Left lung (tissue), 4 donors: ENCODE measurements at regions not wholly inside any gene's neighbourhood (a gene's known extent, or its start where the extent isn't known, plus 50 kb on each side); places are given as distances from the start of the nearest gene placed in this dataset.

ENCODE experiments used
- ATAC-seq: fragments of 200-7000 bp; cut with Tn5 transposase; one replicate; pipeline ENCODE4 v1.9.1; 2020; ENCODE audit warnings: moderate library complexity
- DNase-seq, 4 donors: peaks; one replicate each; pipeline ENCODE4 v3.0.0-alpha.2; 2013 to 2020
- H3K27ac ChIP-seq, 2 donors: fragments of 200-600 bp; sonication (generic) in 1 of 2; one replicate each; pipeline versions ENCODE4 v1.5.0 to v1.8.0; 2020 to 2021
- H3K27me3 ChIP-seq, 2 donors: fragments of 200-600 bp; sonication (generic) in 1 of 2; one replicate each; pipeline versions ENCODE4 v1.5.0 to v1.8.0; 2020 to 2021
- H3K36me3 ChIP-seq, 2 donors: fragments of 200-600 bp; sonication (generic) in 1 of 2; one replicate each; pipeline versions ENCODE4 v1.5.0 to v1.8.0; 2020 to 2021
- H3K4me1 ChIP-seq, 2 donors: fragments of 200-600 bp; one replicate each; pipeline ENCODE4 v1.8.0; 2021
- H3K4me3 ChIP-seq, 2 donors: fragments of 200-600 bp; sonication (generic) in 1 of 2; one replicate each; pipeline versions ENCODE4 v1.5.0 to v1.8.0; 2020 to 2021; ENCODE audit warnings: mild to moderate bottlenecking in 1 of 2
- H3K9me3 ChIP-seq, 2 donors: fragments of 200-600 bp; sonication (generic) in 1 of 2; one replicate each; pipeline versions ENCODE4 v1.5.0 to v1.8.0; 2020 to 2021
- CTCF ChIP-seq, 2 donors: fragments of 200-600 bp; sonication (generic) in 1 of 2; IDR thresholded peaks; one replicate each; pipeline versions ENCODE4 v1.5.0 to v1.8.0; 2021; ENCODE audit warnings: antibody characterized with exemption in 2 of 2
- intact Hi-C, 2 donors: fragments of 100-400 bp; cut with DNase I; formaldehyde crosslinking; loops; one replicate each; pipeline versions ENCODE4 v1.11.2 to v1.14.2; 2022
- donor health status: DM: no; HTN: yes; CAD: no.
- donor health status: DM: no; HTN: no; CAD: no.

DNA sequence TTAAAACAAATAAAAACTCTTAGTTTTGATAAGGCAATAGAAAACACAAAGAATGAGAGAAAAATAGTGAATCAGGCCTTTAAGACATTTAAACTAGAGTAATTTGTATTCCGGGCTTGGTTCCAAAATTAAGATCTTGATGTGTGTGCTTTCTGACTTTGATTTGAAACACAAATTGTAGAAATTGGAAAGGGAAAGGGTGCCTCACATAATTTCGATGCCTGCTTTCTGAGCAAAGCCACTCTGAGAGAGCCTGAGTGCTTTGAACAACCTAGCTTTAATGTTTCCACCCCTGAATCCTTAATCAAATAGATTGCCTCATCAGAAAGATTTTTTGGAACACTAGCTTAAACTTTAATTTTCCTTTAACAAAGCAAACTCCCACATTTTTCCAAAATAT lies 666.8 kb downstream of the PCDH18 start:
- ATAC-seq (peak; percentile 33), DNase-seq (peak in 2 of 4 donors; percentile 14 to 21)
- no peaks in the 10 kb centered on the region for H3K36me3 ChIP-seq
- H3K27me3 ChIP-seq = no peaks in the 10 kb centered on the region
- H3K9me3 ChIP-seq = no peaks in the 10 kb centered on the region
- intact Hi-C loops = no loop called here
- H3K4me1 ChIP-seq = no peaks in the 10 kb centered on the region
- no peak for TF ChIP-seq CTCF (IDR thresholded peaks at IDR 0.05)
- H3K4me3 ChIP-seq = no peak overlapping the region
- H3K27ac ChIP-seq = no peak overlapping the region

DNA sequence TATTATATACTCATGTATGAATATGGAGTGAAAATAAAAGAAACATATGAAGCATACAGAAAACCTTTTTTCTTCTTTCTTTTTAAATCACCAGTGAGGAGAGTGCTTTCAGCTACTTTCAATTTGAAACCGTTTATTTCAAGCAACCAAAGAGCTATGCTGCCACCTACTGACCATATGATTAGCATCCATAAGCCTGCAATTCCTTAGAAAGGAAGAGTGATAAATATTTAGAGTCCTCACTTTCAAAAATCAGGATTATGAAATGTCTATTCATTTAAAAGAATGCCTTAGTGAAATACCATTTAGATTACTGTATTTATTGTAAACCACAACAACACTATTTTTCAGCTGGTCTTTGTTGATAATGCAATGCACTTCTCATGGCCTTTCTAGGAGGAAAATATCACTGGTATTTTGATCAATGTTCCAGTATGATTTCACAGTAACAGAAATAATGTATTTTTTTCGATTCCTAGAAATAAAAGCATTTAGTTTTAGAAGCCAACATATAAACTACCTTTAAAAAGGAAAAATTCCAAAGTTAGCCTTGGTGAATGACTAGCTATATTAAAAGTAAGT lies 667.6 kb downstream of the PCDH18 start:
- no peaks in the 10 kb centered on the region for H3K27me3 ChIP-seq
- no peak overlapping the region for H3K4me3 ChIP-seq
- ATAC-seq = peak; percentile 96
- no peaks in the 10 kb centered on the region for H3K36me3 ChIP-seq
- peak in 2 of 4 donors; percentile 74 to 84 for DNase-seq
- TF ChIP-seq CTCF (IDR thresholded peaks at IDR 0.05) = peak; percentile 60 to 62
- no peak overlapping the region for H3K27ac ChIP-seq
- H3K4me1 ChIP-seq = no peaks in the 10 kb centered on the region
- no peaks in the 10 kb centered on the region for H3K9me3 ChIP-seq
- intact Hi-C loops = no loop called here

GRCh38 chr4:136863756-136864155 lies 668.5 kb downstream of the PCDH18 start:
- Histone ChIP-seq H3K4me1 (no peaks in the 10 kb centered on the region), H3K36me3 (no peaks in the 10 kb centered on the region), H3K27ac (no peak overlapping the region), H3K27me3 (no peaks in the 10 kb centered on the region), H3K4me3 (no peak overlapping the region), H3K9me3 (no peaks in the 10 kb centered on the region)
- TF ChIP-seq CTCF (IDR thresholded peaks at IDR 0.05) = no peak
- intact Hi-C loops = no loop called here
- ATAC-seq (peak; percentile 41), DNase-seq (no peak)

DNA sequence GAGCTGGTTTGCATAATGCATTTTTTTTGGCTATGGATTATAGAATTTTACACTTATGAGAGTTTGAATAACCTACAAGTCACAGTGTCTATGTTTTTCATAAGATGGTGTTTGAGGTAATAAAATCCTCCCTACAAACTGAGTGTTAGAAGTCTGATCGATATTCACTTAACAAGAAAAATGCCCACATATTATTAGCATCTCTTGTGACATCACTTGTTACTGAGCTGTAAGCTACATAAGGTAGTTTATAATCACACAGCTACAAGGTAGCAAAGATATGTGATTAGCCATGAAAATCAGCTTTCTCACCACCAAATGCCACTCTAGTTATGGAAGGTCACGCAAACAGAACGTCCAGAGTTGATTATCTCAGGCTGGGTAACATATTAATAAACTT lies 669.6 kb downstream of the PCDH18 start:
- no peak overlapping the region for H3K4me3 ChIP-seq
- no peaks in the 10 kb centered on the region for H3K4me1 ChIP-seq
- H3K27ac ChIP-seq = no peak overlapping the region
- TF ChIP-seq CTCF (IDR thresholded peaks at IDR 0.05) = no peak
- intact Hi-C loops = no loop called here
- ATAC-seq (no peak), DNase-seq (no peak)
- no peaks in the 10 kb centered on the region for H3K9me3 ChIP-seq
- H3K27me3 ChIP-seq = no peaks in the 10 kb centered on the region
- H3K36me3 ChIP-seq = no peaks in the 10 kb centered on the region

- DNase-seq (no peak), ATAC-seq (no peak)
- no peaks in the 10 kb centered on the region for H3K9me3 ChIP-seq
- H3K4me3 ChIP-seq = no peak overlapping the region
- H3K27ac ChIP-seq = no peak overlapping the region
- no peaks in the 10 kb centered on the region for H3K27me3 ChIP-seq
- H3K36me3 ChIP-seq = no peaks in the 10 kb centered on the region
- no peaks in the 10 kb centered on the region for H3K4me1 ChIP-seq
- intact Hi-C loops = no loop called here
- TF ChIP-seq CTCF (IDR thresholded peaks at IDR 0.05) = no peak
Observed at GRCh38 chr4:136861091-136861490, 671.2 kb downstream of the PCDH18 start.
